ENCODE measurements at regions not wholly inside any gene's neighbourhood (a gene's known extent, or its start where the extent isn't known, plus 50 kb on each side); places are given as distances from the start of the nearest gene placed in this dataset.

DNA sequence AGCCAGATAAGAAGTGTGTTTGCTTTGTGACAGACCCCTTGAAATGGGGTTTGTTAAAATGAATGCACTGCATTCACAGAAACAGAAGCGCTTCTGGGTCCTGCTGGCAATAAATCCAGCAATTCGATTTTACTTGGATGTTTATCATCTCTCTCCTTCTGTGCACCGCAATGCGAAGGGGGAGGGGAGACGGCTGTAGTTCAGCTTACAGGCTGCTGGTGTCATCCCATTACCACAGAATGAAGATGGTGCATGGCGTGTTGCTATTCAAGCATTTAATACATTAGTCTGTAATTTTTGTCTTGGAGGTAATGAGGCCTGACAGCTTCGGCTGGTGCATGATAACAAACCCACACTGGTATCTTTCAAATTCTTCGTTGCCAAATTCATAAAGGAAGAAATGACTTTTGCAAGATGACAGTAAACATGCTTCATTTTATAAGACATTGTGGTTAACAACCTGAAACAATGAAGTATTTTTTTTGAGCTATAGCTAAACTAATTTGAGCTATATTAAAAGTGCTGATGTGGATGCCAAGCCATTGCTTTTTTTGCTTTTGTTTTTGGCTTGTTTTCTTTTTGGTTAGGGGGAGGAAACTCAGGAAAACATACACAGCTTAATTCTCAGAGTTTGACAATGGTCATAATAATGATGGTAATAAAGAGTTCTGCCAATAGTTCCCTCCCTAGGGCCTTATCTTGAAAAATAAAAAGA, 418.3 kb downstream of the OTOL1 start:
- DNase-seq (ENCODE audit: low spot score): no peak
- TF ChIP-seq, protein P1, sequence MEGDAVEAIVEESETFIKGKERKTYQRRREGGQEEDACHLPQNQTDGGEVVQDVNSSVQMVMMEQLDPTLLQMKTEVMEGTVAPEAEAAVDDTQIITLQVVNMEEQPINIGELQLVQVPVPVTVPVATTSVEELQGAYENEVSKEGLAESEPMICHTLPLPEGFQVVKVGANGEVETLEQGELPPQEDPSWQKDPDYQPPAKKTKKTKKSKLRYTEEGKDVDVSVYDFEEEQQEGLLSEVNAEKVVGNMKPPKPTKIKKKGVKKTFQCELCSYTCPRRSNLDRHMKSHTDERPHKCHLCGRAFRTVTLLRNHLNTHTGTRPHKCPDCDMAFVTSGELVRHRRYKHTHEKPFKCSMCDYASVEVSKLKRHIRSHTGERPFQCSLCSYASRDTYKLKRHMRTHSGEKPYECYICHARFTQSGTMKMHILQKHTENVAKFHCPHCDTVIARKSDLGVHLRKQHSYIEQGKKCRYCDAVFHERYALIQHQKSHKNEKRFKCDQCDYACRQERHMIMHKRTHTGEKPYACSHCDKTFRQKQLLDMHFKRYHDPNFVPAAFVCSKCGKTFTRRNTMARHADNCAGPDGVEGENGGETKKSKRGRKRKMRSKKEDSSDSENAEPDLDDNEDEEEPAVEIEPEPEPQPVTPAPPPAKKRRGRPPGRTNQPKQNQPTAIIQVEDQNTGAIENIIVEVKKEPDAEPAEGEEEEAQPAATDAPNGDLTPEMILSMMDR (IDR thresholded peaks at IDR 0.05; ENCODE audit: extremely low read depth, missing control alignments): no peak

DNA sequence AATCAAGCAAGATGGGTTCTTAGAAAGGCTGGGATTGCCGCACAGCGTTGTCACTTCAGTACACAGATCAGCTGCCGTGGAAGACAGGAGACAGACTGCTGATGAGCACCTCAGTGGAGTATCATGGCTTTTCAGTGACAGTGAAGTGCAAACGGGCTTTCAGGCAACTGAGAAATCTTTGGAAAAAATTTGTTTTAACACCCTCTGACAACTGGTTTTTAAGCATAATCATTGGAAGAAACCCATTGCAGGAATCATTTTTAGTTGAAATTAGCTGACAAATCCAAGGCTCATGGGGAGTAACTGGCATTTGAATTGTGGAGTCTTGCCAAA, 418.8 kb downstream of the OTOL1 start:
- DNase-seq (ENCODE audit: low spot score): no peak
- TF ChIP-seq, protein P1 (IDR thresholded peaks at IDR 0.05; ENCODE audit: extremely low read depth, missing control alignments): no peak

DNA sequence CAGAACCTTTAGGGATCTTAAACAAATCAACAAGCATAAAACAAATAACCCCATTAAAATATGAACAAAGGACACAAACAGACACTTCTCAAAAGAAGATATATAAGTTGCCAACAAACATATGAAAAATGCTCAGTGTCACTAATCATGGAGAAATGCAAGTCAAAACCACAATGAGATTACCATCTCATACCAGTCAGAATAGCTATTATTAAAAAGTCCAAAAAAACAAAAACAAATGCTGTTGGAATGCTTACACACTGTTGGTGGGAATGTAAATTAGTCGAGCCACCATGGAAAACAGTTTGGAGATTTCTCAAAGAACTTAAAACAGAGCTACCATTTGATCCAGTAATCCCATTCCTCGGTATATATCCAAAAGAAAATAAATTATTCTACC, 423.6 kb downstream of the OTOL1 start:
- DNase-seq (ENCODE audit: low spot score): no peak
- TF ChIP-seq, protein P1 (IDR thresholded peaks at IDR 0.05; ENCODE audit: extremely low read depth, missing control alignments): no peak

DNA sequence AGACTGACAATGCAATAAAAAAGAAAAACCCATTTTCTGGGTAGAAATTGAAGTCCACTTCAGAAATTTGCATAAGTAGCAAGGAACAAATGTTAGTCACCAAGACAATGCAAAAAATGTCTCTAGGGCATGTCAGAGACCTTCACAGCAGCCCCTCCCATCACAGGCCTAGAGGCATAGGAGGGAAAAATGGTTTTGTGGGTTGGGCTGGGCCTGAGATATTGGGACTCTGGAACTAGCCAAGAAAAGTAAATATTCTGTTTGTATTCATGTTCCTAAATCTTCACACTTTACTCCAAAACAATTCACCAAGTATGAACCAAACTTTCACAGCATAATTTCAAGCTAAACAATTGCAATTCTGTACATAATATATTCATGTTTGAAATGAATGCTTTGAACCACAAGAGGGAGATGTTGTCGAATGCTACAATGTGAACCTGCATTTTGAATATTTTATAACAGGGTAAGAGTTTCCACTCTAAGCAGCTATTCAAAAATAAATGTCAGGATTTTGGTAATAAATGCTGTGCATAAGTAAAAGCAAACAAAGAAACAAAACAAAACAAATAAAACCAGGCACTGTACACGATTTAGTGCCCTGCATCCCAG, 429.2 kb downstream of the OTOL1 start:
- TF ChIP-seq, protein P1 (IDR thresholded peaks at IDR 0.05; ENCODE audit: extremely low read depth, missing control alignments): no peak

DNA sequence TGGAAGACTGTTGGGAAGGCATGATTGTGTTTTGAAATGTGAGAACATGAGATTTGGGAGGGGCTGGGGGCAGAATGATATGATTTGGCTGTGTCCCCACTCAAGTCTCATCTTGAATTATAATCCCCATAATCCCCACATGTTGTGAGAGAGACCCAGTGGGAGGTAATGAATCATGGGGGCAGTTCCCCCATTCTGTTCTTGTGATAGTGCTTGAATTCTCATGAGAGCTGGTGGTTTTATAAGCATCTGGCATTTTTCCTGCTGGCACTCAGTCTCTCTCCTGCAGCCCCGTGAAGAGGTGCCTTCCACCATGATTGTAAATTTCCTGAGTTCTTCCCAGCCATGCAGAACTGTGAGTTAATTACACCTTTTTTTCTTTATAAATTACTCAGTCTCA, 430.5 kb downstream of the OTOL1 start:
- no peak for DNase-seq (ENCODE audit: low spot score)
- TF ChIP-seq, protein P1 (IDR thresholded peaks at IDR 0.05; ENCODE audit: extremely low read depth, missing control alignments): no peak

More for the DNA sequence above, 429.2 kb downstream of the OTOL1 start:
- no peak for DNase-seq (ENCODE audit: low spot score)

DNA sequence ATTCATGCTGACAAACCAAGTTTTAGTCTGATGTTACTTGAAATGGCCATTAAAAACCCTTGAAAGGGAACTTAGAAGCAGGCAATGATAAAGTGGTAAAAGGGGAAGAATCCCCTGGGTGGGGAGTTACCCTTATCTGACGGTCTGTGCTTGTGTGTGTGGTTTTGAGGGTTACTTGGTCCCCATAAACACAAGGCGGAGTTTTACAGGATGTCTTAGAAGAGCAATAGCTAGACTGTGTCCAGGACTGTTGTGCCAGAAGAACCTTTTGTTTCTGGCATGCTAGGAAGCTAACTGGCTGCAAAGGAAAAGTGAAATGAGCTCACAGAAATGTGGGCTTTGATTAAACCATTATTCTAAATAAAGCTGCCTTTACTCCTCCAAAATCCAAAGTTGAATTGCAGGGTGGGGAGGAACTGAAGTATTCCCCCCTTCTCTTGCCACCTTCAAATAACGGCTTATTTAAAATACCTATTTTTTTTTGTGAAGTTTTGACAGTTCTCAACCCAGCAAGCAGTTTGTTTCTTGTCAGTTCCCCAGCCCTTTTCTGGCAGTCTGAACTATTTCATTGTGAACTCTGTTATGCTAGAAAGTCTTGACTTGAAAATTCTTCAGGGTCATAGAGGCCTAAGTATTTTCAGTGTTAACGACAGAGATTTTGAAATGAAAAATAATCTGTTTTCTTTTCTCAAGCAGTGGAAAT, 443.5 kb downstream of the OTOL1 start:
- no peak for DNase-seq (ENCODE audit: low spot score)
- TF ChIP-seq, protein P1 (IDR thresholded peaks at IDR 0.05; ENCODE audit: extremely low read depth, missing control alignments): no peak

DNA sequence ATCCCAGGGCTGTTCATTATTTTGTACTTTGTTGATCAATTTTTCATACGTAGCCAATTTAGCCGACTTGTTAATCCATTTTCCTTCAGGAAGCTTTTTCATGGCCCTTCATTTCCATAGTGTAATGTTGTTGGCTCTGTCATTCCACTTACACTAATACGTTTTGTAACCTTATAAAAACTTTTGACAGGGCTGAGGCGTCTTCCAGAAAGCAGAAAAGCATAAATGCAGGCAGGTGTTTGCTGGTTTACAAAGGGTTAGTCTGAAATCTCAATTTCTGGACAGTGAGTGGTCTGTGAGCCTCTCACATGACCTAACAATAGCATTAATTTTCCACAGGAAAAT, 444.0 kb downstream of the OTOL1 start:
- TF ChIP-seq, protein P1 (IDR thresholded peaks at IDR 0.05; ENCODE audit: extremely low read depth, missing control alignments): no peak
- DNase-seq (ENCODE audit: low spot score): no peak
